ENCODE measurements at regions not wholly inside any gene's neighbourhood (a gene's known extent, or its start where the extent isn't known, plus 50 kb on each side); places are given as distances from the start of the nearest gene placed in this dataset.
"Not testable (repeated sequence)": the region's sequence is repeated elsewhere in the genome, so short reads cannot be mapped to it uniquely, and the experiment has no call there.

GRCh38 chr6:141753180-141753579 lies 379.5 kb upstream of the GJE1 start:
- no peak for DNase-seq

GRCh38 chr6:141752677-141753076 lies 380.0 kb upstream of the GJE1 start:
- no peak for DNase-seq

- DNase-seq, result not testable (repeated sequence)
These were observed 386.4 kb upstream of the GJE1 start for GRCh38 chr6:141746324-141746723.

- DNase-seq, result no peak
These were observed 387.8 kb upstream of the GJE1 start for GRCh38 chr6:141744971-141745370.

GRCh38 chr6:141744194-141744925 lies 388.4 kb upstream of the GJE1 start:
- no peak for DNase-seq

GRCh38 chr6:141736104-141736503 lies 396.6 kb upstream of the GJE1 start:
- no peak for DNase-seq

- DNase-seq, result no peak
These were observed 397.6 kb upstream of the GJE1 start for GRCh38 chr6:141735126-141735525.

GRCh38 chr6:141734071-141734840 lies 398.5 kb upstream of the GJE1 start:
- DNase-seq, result no peak

- no peak for DNase-seq
These were observed 403.6 kb upstream of the GJE1 start for GRCh38 chr6:141729146-141729545.

GRCh38 chr6:141728330-141728729 lies 404.4 kb upstream of the GJE1 start:
- DNase-seq, result no peak

GRCh38 chr6:141726248-141726647 lies 406.5 kb upstream of the GJE1 start:
- DNase-seq, result no peak

- DNase-seq, result no peak
These were observed 408.0 kb upstream of the GJE1 start for GRCh38 chr6:141724731-141725130.

- no peak for DNase-seq
These were observed 413.2 kb upstream of the GJE1 start for GRCh38 chr6:141719476-141719875.

GRCh38 chr6:141705431-141705830 lies 427.3 kb upstream of the GJE1 start:
- DNase-seq, result no peak

GRCh38 chr6:141704151-141704550 lies 428.6 kb upstream of the GJE1 start:
- DNase-seq, result no peak

- DNase-seq, result no peak
These were observed 431.0 kb upstream of the GJE1 start for GRCh38 chr6:141701732-141702131.

- DNase-seq, result no peak
These were observed 431.9 kb upstream of the GJE1 start for GRCh38 chr6:141700819-141701218.

- DNase-seq, result no peak
These were observed 443.8 kb upstream of the GJE1 start for GRCh38 chr6:141688916-141689315.

GRCh38 chr6:141685416-141685815 lies 447.3 kb upstream of the GJE1 start:
- no peak for DNase-seq

GRCh38 chr6:141682391-141682790 lies 450.3 kb upstream of the GJE1 start:
- DNase-seq, result no peak

- no peak for DNase-seq
These were observed 455.0 kb upstream of the GJE1 start for GRCh38 chr6:141677598-141678211.

GRCh38 chr6:141675957-141676356 lies 456.8 kb upstream of the GJE1 start:
- no peak for DNase-seq

GRCh38 chr6:141669141-141669540 lies 463.6 kb upstream of the GJE1 start:
- no peak for DNase-seq
